Activated CD4-positive, alpha-beta T cell treated with anti-CD3 and anti-CD28 coated beads, Interleukin-2, Interleukin-4, amounts not matched to agents 100 ng/mL and 50 ng/mL, durations not matched to agents 16 hours and 8 hours (primary cell): ENCODE measurements at regions not wholly inside any gene's neighbourhood (a gene's known extent, or its start where the extent isn't known, plus 50 kb on each side); places are given as distances from the start of the nearest gene placed in this dataset.

Experiments used
- DNase-seq: peaks from one replicate; pipeline ENCODE4 v3.0.0-alpha.2; 2020; ENCODE audit warnings: low spot score

DNA sequence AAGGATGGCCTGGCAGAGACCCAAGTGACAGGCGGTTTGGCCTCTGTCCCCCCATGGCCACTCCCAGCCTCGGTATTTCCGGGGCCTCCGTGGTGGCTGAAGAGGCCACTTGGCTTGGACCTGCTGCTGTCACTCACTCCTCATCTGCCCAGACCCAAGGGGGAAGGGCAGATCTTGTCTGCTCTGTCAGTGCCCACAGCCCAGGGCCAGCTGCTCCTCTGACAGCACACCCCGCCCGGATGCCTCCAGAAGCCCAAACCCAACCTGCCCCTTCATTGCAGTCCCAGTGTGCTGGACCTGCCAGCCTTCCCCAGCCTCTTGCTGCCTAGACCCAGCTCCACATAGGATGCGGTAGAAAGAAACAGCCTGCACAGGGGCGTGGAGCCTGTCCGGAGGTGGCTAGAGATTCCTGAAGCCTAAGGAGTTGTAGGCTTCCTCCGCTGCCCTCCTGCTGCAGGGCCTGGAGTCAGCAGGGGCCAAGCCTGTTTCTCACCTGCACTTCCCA lies 52.0 kb downstream of the MAGEF1 start:
- no peak for DNase-seq

DNA sequence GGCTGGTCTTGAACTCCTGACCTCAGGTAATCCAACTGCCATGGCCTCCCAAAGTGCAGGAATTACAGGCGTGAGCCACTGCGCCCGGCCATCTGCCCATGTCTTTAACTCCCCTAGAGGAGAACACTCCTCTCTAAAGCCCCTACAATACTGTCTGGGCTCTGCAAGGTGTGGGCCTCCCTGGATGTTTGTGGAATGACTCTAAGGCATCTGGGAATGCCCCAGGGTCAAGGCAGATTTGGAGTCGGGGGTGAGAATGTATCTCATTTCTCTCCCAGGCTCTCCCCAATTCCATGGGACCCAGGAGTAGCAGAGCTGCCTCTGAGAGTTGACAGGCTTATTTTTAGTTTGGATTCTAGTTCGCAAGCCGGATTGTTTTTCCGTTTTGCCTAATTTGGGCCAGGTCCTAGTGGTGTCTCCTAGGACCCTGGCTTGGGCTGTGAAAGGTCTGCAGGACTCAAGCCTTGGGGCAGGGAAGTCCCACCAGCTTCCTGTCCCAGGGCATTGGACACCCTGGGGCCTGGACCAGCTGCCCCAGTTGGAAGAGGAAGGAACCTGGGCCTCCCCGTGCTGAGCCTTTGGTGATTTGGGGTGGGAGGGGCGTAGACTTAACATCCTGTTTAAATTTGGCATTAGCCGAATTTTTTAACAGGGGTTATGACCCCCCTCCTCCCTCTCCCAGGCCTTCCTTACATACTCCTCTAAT lies 53.5 kb downstream of the MAGEF1 start:
- no peak for DNase-seq

DNA sequence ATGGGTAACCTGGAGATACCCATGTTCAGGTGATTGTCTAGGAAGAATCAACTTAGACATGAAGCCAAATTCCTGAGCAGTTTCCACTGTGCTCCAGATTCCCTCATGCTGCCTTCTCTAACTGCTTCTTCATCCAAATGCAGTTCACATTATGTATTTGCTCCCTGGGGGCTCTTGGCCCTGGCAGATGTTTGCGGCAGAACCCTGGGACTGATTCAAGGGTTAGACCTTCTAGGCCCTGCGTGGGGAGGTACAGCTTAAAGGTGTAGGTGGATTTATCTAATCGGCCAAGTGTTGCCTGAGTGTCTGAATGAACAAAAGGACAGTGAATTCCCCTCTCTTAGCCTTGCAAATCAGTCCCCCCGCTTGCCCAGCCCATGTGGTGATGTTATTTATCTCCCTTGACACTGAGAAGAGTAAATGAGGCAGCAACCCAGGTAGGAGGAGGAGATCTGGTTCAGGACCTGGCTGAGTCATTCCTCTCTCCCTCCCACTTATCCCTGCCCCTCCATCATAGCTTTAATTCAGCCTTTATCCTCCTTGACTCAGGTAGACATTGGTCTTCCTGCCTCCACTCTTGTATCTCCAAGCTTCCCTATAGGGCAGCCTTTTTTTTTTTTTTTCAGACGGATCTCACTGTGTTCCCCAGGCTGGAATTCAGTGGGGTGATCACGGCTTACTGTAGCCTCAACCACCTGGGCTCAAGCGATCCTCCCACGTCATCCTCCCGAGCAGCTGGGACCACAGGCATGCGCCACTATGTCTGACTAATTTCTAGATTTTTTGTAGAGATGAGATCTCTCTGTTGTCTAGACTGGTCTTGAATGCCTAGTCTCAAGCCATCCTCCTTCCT lies 54.8 kb downstream of the MAGEF1 start:
- peak; percentile 66 for DNase-seq

DNA sequence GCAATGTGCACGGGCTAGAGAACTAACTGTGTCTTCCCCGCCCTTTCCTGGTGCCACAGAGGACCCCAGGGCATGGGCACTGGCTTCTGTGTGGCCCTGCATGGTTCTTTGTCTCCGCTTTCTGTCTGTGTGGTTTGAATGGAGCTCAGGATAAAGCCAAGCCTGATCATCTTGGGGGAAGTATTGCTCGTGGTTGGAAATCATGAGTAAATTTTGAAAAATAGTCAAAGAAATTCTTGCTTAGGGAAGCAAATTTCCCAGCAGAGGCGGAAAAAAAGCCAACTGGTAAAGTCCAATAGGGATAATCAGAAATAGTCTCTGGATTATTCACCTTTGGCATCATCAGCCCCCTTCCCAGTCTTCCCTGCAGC lies 55.4 kb downstream of the MAGEF1 start:
- no peak for DNase-seq

DNA sequence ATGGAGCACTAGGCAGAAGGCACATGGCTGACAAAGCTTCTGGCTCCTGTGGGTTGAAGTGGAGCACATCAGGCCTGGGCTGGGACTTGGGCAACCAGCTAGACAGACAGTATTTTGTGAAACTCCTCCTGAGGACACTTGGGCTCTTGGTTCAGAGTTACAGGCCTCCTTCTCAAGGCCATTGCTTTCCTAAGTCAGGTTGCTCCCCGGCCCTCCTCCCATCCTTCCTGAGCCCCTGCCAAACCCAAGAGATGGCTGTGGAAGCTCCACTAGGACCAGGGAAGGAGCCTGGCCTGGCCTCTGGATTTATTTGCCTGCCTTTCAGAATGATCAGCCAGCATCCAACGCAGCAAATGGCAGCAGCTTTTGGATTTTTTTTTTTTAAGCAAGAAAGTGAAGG lies 56.3 kb downstream of the MAGEF1 start:
- no peak for DNase-seq

DNA sequence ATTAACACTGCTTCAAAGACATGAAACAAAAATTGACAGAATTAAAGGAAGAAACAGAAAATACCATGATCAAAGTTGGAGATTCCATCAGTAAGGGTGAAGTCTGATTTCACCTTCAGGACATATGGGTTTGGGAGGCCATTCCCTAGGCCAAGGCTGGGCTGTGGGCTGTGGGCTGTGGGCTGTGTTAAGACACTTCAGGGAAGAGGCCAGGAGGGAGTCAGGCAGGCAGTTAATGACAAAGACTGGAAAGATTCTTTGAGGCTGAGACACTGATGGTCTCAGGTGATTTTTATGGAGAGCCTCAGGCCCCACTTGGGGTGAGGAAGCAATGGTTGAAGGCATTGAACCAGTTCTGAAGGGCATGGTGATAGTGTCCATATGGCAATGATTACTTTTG lies 57.5 kb downstream of the MAGEF1 start:
- DNase-seq = no peak

DNA sequence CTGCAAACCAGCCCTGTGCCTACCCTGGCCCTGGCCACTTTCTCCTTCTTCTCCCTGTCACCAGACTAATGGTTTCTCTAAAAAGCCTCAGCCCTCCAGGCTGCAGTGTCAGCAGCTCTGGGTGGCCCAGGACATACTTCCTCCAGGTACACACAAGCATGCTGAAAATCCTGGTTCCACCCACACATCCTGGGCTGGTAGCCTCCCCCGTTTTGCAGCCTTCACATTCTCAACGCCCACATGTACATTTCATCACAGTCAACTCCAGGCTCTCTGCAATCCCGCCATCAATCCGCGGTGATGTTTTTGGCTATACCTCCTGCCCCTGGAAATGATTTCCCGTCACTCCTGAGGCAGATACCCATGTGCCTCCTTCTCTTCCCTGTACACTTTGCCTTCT lies 59.4 kb downstream of the MAGEF1 start:
- no peak for DNase-seq

DNA sequence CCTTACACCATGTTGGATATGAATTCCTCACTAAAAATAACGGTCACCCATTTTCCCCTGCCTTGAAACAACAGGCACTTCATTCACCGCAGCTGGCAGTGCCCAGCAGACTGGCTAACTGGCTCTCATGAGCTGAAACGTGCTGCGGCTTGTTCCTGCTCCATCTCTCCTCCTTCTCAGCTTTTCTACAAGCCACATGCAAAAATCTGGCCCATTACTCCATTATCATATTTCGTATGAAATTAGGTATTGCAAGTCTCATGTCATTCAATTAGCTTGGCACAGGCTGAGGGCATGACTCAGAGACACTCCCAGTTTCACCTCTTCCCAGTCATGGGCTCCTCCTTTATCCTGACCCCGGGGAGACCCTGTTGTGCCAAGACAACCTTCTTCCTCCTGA lies 60.0 kb downstream of the MAGEF1 start:
- DNase-seq = no peak

DNA sequence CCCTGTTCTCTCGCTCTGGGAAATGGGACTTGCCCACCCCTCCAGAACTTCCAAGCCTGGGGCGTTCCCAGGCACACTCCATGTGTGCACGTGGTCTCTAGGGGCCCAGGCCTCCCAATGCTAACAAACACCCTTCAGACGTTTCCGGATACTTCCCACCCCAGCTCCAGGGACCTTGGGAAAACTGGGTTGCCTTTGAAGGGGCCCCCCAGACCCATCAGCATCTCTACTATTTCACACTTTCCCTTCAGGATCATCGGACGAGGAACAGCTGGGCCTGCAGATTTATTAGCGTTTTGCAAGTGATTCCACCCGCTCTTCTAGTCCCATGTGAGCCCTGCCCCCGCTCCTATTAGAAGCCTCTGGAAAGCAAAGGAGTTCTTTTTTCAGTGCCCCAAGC lies 63.2 kb downstream of the MAGEF1 start:
- no peak for DNase-seq

DNA sequence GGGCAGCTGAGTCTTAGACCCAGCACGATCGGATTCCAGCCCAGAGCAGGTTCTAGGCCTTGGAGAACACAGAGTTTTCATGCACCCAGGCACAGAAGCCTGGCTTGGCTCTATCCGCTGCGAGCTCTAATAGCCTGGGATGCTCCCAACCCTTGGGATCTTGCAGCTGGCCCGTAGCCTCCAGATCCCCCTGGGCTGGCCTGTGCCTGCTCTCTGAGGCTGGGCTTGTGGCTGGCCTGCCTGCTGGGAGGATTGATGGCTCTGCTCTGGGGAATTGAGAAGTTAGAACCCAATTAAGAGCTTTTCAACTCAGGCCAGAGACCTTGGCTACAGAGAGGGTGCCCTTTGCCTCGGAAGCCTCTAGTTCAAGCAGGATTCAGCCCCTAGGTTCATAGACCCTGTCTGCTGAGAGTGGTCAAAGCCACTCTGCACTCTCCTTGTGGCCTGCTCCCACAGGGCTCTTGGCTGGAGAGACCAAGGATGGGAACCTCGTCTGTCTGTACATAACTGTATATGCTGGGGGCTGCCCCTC lies 64.4 kb downstream of the MAGEF1 start:
- DNase-seq = no peak

DNA sequence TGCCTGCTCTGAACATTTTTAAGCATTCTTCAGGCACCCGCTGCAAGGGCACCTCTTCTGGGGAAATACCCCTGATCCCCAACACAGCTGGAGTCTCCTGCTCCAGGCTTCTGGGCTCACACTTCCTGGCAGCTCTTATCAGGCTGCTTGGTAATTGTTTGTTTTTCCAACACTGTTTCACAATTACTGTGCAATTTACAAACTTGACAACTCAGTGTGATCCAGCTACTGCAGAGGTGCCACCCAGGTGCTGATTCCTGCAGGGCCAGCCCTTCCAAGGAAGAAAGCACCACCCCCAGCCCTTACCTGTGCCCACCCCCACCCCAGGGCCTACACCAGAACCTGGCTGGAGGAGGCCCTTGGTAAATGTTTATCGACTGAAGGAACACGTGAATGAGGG lies 66.5 kb downstream of the MAGEF1 start:
- no peak for DNase-seq

DNA sequence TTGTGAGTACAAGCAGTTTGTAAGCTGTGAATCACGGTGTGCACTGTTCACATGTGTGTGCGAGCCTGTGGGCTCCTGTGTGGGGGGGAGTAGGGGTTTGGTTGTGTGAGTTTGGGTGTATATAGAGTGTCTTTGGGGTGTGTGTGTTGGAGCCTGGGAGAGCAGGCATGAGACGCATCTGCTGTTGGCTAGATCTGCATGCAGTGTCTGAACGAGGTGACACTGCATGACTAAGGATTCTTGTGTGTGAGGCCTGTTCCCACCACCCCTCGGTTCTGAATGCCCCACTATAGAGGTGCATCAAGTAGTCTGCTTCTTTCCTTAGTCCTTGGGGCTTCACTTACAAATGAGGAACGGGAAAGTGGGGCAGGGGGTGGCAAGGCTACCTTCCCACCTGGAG lies 68.4 kb downstream of the MAGEF1 start:
- no peak for DNase-seq

DNA sequence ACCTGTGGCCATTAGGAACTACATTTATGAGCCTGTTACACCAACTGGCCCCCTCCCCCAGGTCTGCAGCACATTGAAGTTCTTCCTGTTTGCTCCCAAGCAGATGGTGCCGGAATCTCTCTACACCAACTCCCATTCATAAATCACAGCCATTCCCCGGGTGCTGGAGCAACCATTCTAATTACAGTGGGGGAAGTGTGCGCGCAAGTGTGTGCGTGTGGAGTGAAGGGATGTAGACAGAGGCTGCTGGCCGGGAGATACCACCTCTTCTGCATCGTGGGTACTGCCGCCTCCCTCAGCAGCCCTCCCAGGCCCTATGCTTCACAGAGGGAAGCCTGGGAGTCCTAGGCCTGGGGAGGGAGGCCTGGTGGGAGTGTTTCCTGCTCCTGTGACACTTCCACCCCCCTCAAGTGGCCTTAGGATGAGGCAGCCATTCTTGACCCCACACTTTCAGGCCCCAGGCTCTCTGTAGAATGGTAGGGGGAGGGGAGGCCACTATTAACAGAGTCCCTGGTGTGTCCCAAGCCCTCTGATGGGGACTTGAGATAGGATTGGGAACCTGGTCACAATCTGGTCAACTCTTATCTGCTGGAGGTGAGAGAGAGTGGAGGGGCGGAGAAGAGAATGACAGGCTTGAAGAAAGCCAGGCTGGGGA lies 69.1 kb downstream of the MAGEF1 start:
- DNase-seq = no peak

DNA sequence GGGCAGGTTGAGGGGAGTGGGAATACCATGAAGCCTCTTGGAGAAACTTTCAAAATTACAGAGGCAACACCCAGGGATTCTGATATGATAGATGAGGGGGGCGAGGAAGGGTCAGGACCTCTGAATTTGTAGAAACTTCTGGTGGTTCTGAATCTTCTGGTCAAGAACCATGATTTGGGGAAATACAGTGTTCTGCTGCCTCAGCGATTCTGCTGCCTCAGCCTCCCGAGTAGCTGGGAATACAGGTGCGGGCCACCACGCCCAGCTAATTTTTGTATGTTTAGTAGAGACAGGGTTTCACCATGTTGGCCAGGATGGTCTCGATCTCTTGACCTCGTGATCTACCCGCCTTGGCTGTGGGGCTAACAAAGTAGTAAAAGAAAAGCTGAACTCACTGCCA lies 70.4 kb downstream of the MAGEF1 start:
- no peak for DNase-seq

DNA sequence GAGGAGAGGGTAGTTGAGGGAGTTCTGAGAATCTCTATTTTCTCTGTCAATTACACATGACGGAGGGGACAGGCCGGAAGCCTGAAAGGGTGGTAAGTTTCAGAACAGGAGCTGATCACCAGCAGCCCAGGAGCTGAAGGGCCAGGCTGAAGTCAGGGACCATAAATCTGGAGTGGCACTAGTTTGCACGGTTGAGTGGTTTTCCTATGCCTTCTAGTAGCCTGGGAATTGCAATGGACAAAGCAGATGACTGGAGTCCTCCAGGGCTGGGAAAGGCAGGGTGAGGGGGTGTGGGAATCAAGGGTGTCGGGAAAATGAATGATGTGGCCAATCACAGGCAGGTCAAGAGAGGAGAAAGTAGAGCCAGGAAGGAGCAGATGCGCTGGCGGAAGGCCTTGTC lies 72.5 kb downstream of the MAGEF1 start:
- DNase-seq = no peak

DNA sequence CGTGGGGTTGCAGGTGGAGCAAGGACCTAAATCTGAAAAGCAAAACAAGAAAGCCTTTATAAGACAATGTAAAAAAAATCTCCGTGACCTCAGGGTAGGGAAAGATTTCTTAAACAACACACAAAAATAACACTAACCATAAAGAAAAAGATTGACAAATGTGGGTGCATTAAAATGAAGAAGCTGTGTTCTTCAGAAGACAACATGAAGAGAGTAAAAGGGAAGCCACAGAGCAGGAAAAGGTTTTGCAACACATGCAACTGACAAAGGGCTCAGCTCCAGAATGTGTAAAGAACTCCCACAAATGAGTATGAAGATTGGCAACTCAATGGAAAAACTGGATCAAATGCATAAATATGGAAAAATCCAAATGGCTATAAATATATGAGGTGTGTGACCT lies 74.2 kb downstream of the MAGEF1 start:
- no peak for DNase-seq

DNA sequence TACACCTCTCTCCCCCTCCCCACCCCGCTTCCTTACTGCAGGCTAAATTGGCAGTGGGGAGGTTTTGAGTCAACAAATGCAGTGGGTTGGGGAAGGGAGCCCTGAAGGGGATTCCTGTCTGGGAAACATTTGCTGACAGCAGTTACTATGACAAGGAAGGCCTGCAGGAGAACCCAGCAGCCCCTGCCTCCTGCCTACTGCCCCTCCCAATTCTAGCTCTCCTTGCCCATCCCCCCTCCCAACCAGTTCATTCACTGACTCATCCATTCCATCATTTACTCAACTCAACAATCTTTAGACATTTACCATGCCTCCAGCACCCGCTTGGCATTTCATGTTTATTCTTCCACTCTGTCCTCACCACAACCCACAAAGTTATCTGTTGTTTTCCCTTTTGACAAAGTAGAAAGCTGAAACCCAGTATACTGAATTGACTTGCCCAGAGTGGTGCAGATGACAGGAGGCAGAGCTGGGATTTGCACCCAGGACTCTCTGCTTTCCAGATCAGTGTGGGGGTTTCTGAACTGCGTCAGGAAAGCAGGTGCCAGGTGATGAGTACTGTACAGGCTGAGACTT lies 75.0 kb downstream of the MAGEF1 start:
- DNase-seq = peak; percentile 88

DNA sequence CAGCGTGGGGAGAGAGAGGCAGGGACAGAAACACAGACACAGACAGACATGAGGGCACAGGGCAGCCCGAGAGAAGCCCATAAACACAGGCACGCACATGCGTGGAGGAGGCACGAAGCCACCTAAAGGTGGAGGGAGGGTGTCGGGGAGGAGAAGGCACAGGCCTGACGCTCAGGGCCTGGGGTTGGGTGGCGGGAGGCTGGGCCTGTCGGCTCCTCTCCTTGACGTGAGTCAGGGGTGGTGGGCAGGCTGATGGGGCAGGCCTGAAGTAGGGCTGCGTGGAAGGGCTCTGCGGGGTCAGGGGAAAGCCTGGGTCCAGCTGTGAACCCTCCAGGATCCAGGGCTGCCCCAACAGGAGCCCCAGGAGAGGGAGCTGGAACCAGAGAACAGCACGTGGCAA lies 74.2 kb downstream of the EPHB3 start:
- DNase-seq = no peak

DNA sequence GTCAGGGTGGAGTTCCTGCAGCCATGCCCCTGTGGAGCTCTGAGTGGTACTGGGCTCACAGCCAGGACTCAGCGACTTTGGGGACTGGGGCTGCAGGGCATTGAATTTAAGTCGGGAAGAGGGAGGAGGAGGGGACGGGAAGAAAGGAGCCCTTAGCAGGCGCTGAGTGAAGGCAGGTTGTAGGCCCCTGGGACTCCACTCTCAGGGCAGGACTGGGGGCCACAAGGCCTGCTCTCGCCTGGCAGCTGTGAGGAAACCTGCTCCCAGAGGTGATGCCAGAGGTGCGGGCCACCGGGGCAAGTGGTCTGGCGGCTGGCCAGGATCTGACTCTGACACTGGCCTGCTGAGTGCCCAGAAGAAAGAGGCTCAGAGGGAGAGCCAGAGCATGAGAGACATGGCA lies 73.5 kb downstream of the EPHB3 start:
- no peak for DNase-seq

DNA sequence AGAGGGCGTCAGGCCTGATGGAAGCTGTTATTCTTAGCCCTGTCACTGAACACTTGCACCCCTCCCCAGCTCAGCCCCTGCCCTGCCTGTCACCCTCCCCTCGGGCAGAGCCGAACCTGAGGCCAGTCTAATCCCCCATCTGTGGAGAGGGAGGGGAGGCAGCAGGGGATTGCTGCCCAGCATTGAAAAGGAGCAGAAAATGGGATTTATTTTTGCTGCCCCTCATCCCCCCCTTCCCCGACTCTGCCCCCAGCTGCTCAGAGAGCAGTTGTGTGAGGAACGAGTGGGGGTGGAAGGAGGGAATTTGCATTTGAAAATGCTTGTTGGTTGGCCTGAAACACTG lies 71.6 kb downstream of the EPHB3 start:
- no peak for DNase-seq

DNA sequence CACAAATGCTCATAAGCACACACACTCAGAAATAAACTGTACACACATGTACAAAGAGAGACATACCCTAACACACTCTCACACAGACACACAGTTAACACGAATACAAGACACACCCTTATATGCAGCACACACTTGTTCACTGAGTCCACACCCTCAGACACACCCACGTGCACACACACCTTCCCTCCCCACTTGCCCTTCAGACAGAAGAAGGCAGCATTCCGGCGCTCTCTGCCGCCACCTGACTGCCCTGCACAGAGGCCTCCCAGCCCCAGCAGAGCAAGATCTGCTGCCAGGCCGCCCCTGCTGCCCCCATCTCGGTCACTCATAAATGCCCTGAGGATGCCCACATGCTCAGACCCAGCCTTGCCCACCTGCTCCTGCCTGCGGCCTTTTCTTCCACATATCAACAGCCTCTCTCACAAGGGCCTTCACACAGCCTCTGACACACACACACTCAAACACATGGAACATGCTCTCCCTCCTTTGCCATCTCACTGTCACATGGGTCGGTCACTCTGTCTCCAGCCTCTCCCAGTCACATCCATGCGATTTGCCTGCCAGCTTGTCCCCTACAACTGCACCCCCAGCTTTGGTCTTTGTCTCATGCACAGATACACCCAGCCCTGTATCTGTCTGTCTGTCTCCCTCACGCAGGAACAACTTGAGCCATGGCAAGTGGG lies 71.1 kb downstream of the EPHB3 start:
- DNase-seq = no peak
